H9 (cell line): ENCODE measurements at regions not wholly inside any gene's neighbourhood (a gene's known extent, or its start where the extent isn't known, plus 50 kb on each side); places are given as distances from the start of the nearest gene placed in this dataset.

ENCODE experiments used
- DNase-seq: peaks from one replicate; pipeline ENCODE4 v3.0.0-alpha.2; 2017
- H2AFZ ChIP-seq: one replicate; pipeline ENCODE4 v1.6.1; 2013; ENCODE audit warnings: mild to moderate bottlenecking, low read length, control low read depth, moderate library complexity
- H2AK5ac ChIP-seq: 2 replicates; pipeline ENCODE4 v1.6.1; 2013; ENCODE audit warnings: low read length, control low read depth, mixed read lengths; ENCODE audit not compliant: insufficient read length
- H2BK120ac ChIP-seq: one replicate; pipeline ENCODE4 v1.6.1; 2013; ENCODE audit warnings: low read depth, mild to moderate bottlenecking, low read length, control low read depth, inconsistent platforms; ENCODE audit not compliant: poor library complexity, severe bottlenecking
- H2BK12ac ChIP-seq: 2 replicates; pipeline ENCODE4 v1.6.1; 2013; ENCODE audit warnings: low read length, control low read depth, mixed read lengths, low read depth; ENCODE audit not compliant: insufficient read length
- H2BK15ac ChIP-seq: 2 replicates; pipeline ENCODE4 v1.6.1; 2013; ENCODE audit warnings: low read depth, low read length, control low read depth
- H2BK20ac ChIP-seq: one replicate; pipeline ENCODE4 v1.6.1; 2013; ENCODE audit warnings: low read depth, mild to moderate bottlenecking, low read length, control low read depth, inconsistent platforms; ENCODE audit not compliant: poor library complexity, severe bottlenecking
- H2BK5ac ChIP-seq: 2 replicates; pipeline ENCODE4 v1.6.1; 2013; ENCODE audit warnings: low read length, control low read depth, mixed read lengths; ENCODE audit not compliant: insufficient read length
- H3K14ac ChIP-seq: 2 replicates; pipeline ENCODE4 v1.6.1; 2013; ENCODE audit warnings: low read length, control low read depth; ENCODE audit not compliant: insufficient read depth
- H3K18ac ChIP-seq: 2 replicates; pipeline ENCODE4 v1.6.1; 2013; ENCODE audit warnings: low read depth, mild to moderate bottlenecking, mixed read lengths, low read length, control low read depth; ENCODE audit not compliant: insufficient read length
- H3K23ac ChIP-seq: 2 replicates; pipeline ENCODE4 v1.6.1; 2013; ENCODE audit warnings: low read length, control low read depth, mixed read lengths, low read depth; ENCODE audit not compliant: insufficient read length
- H3K23me2 ChIP-seq: 2 replicates; pipeline ENCODE4 v1.6.1; 2013; ENCODE audit warnings: low read depth, mild to moderate bottlenecking, mixed read lengths, low read length, control low read depth; ENCODE audit not compliant: insufficient read length, poor library complexity, severe bottlenecking
- H3K27ac ChIP-seq: 2 replicates; pipeline ENCODE4 v1.5.1; 2013; ENCODE audit warnings: low read length, control low read depth, mixed read lengths, low read depth; ENCODE audit not compliant: insufficient read length
- H3K27me3 ChIP-seq: 2 replicates; pipeline ENCODE4 v1.6.1; 2013; ENCODE audit warnings: low read length, control low read depth, inconsistent platforms; ENCODE audit not compliant: insufficient read depth
- H3K4ac ChIP-seq: 2 replicates; pipeline ENCODE4 v1.6.1; 2013; ENCODE audit warnings: low read depth, mild to moderate bottlenecking, control low read depth, inconsistent platforms, low read length, moderate library complexity
- H3K4me1 ChIP-seq: 2 replicates; pipeline ENCODE4 v1.6.1; 2013; ENCODE audit warnings: low read length, control low read depth, inconsistent platforms; ENCODE audit not compliant: insufficient read depth
- H3K4me2 ChIP-seq: 2 replicates; pipeline ENCODE4 v1.6.1; 2013; ENCODE audit warnings: low read length, control low read depth, mixed read lengths; ENCODE audit not compliant: insufficient read length, insufficient read depth
- H3K56ac ChIP-seq: 2 replicates; pipeline ENCODE4 v1.6.1; 2013; ENCODE audit warnings: low read depth, mild to moderate bottlenecking, mixed read lengths, low read length, control low read depth; ENCODE audit not compliant: insufficient read length
- H3K79me1 ChIP-seq: 2 replicates; pipeline ENCODE4 v1.6.1; 2013; ENCODE audit warnings: low read depth, mild to moderate bottlenecking, moderate library complexity, low read length, control low read depth, inconsistent platforms; ENCODE audit not compliant: insufficient read depth, poor library complexity, severe bottlenecking
- H3K79me2 ChIP-seq: 2 replicates; pipeline ENCODE4 v1.6.1; 2013; ENCODE audit warnings: low read length, control low read depth, inconsistent platforms; ENCODE audit not compliant: insufficient read depth
- H3K9ac ChIP-seq: 2 replicates; pipeline ENCODE4 v1.6.1; 2013; ENCODE audit warnings: low read length, control low read depth, mixed read lengths; ENCODE audit not compliant: insufficient read length; ENCODE audit errors: extremely low read depth
- H3K9me3 ChIP-seq: one replicate; pipeline ENCODE4 v1.6.1; 2013; ENCODE audit warnings: low read depth, low read length, inconsistent platforms; ENCODE audit not compliant: control insufficient read depth
- H3T11ph ChIP-seq: one replicate; pipeline ENCODE4 v1.6.1; 2013; ENCODE audit warnings: mild to moderate bottlenecking, low read length, control low read depth, inconsistent platforms
- H4K20me1 ChIP-seq: one replicate; pipeline ENCODE4 v1.6.1; 2013; ENCODE audit not compliant: control insufficient read depth, insufficient read length, insufficient read depth
- H4K5ac ChIP-seq: 2 replicates; pipeline ENCODE4 v1.6.1; 2013; ENCODE audit warnings: low read depth, mild to moderate bottlenecking, mixed read lengths, low read length, control low read depth; ENCODE audit not compliant: insufficient read length
- H4K8ac ChIP-seq: replicated peaks from 2 replicates; pipeline ENCODE4 v1.6.1; 2013; ENCODE audit warnings: low read length, control low read depth, mixed read lengths, low read depth; ENCODE audit not compliant: insufficient read length
- H4K91ac ChIP-seq: 2 replicates; pipeline ENCODE4 v1.6.1; 2013; ENCODE audit warnings: low read depth, mild to moderate bottlenecking, moderate library complexity, mixed read lengths, low read length, control low read depth; ENCODE audit not compliant: insufficient read length
- H3K27ac Mint-ChIP-seq, 3 experiments: 2 replicates in 2 of 3; 3 replicates in 1 of 3; pipeline ENCODE4 v1.8.0; 2020 to 2021; ENCODE audit warnings: mixed read lengths in 3 of 3, mild to moderate bottlenecking in 1 of 3, moderate library complexity in 1 of 3
- H3K27me3 Mint-ChIP-seq: 2 replicates; pipeline ENCODE4 v1.8.0; 2021; ENCODE audit warnings: low read depth, mild to moderate bottlenecking, moderate library complexity, mixed read lengths
- H3K36me3 Mint-ChIP-seq, 3 experiments: 2 replicates in 2 of 3; 3 replicates in 1 of 3; pipeline ENCODE4 v1.8.0; 2020 to 2021; ENCODE audit warnings: low read depth in 3 of 3, mixed read lengths in 3 of 3; ENCODE audit not compliant: insufficient read depth in 1 of 3
- H3K4me1 Mint-ChIP-seq, 2 experiments: 2 replicates each; pipeline ENCODE4 v1.8.0; 2020; ENCODE audit warnings: mixed read lengths in 2 of 2
- H3K4me3 Mint-ChIP-seq, 2 experiments: 2 replicates in 1 of 2; 3 replicates in 1 of 2; pipeline ENCODE4 v1.8.0; 2020 to 2021; ENCODE audit warnings: mild to moderate bottlenecking in 2 of 2, mixed read lengths in 2 of 2, moderate library complexity in 1 of 2
- H3K9me3 Mint-ChIP-seq, 2 experiments: 2 replicates in 1 of 2; 3 replicates in 1 of 2; pipeline ENCODE4 v1.8.0; 2020; ENCODE audit warnings: mild to moderate bottlenecking in 2 of 2, mixed read lengths in 2 of 2, moderate library complexity in 1 of 2
- WGBS: extraction: QIAGEN DNeasy Blood & Tissue Kit; methylation state at CpG from one replicate; pipeline ENCODE4 v1.1.7; 2013; ENCODE audit warnings: missing lambda C conversion rate, low lambda C conversion rate, mixed read lengths; ENCODE audit not compliant: insufficient read length; ENCODE audit errors: extremely low coverage; 5-methylcytosine and 5-hydroxymethylcytosine counted together
- TF ChIP-seq, protein P1 (sequence below): fragments of 200-600 bp; sonication (generic); conservative IDR thresholded peaks from 3 replicates; pipeline ENCODE4 v1.8.0; 2021; ENCODE audit warnings: antibody characterized with exemption, mild to moderate bottlenecking

DNA sequence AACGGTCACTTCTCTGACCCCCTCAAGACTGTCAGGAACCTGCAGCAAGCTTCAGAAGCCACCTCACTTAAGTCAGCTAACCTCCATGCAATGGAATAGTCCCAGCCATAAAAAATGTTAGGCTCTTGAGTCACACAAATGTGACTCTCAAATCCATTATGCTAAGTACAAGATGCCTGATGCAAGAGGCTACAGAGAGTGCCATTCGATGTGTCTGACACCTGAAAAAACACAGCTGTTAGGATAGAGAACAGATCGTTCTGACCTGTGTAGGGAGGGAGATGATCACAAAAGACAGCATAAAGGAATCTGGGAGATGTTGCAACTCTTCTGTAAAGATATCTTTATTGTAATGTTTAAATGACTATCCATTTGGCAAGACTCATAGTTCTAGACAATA lies 712.4 kb downstream of the TBC1D22A start:
- Histone ChIP-seq H3K18ac (no peak overlapping the region), H3K56ac (no peak overlapping the region), H3K4me1 (no peaks in the 10 kb centered on the region), H3K4me2 (no peak overlapping the region), H4K20me1 (no peaks in the 10 kb centered on the region), H3T11ph (no peak overlapping the region), H3K27me3 (no peaks in the 10 kb centered on the region), H2AFZ (no peak overlapping the region), H2BK12ac (no peak overlapping the region), H2BK5ac (no peak overlapping the region), H3K27ac (no peak overlapping the region), H4K8ac (no peak overlapping the region), H3K23me2 (no peaks in the 10 kb centered on the region), H2BK120ac (no peak overlapping the region), H3K9me3 (peaks cover 74% of the 10 kb centered on the region), H2BK20ac (no peak overlapping the region), H3K79me2 (no peaks in the 10 kb centered on the region), H3K14ac (no peak overlapping the region), H2AK5ac (no peak overlapping the region), H3K4ac (no peak overlapping the region), H3K23ac (no peak overlapping the region), H4K5ac (no peak overlapping the region), H4K91ac (no peak overlapping the region), H3K79me1 (no peaks in the 10 kb centered on the region), H3K9ac (no peak overlapping the region), H2BK15ac (no peak overlapping the region)
- Mint-ChIP-seq H3K27ac (no peak overlapping the region), H3K36me3 (peaks cover 0 to 38% (median 5%) of the 10 kb centered on the region in 3 experiments; a peak in 5 of 7 replicates), H3K4me1 (no peaks in the 10 kb centered on the region), H3K9me3 (peaks cover 76 to 94% of the 10 kb centered on the region in 2 experiments), H3K4me3 (no peak overlapping the region), H3K27me3 (peaks cover 4% of the 10 kb centered on the region)
- no CpG with 5 or more reads among the region's 3 CpGs for WGBS
- TF ChIP-seq, protein P1, sequence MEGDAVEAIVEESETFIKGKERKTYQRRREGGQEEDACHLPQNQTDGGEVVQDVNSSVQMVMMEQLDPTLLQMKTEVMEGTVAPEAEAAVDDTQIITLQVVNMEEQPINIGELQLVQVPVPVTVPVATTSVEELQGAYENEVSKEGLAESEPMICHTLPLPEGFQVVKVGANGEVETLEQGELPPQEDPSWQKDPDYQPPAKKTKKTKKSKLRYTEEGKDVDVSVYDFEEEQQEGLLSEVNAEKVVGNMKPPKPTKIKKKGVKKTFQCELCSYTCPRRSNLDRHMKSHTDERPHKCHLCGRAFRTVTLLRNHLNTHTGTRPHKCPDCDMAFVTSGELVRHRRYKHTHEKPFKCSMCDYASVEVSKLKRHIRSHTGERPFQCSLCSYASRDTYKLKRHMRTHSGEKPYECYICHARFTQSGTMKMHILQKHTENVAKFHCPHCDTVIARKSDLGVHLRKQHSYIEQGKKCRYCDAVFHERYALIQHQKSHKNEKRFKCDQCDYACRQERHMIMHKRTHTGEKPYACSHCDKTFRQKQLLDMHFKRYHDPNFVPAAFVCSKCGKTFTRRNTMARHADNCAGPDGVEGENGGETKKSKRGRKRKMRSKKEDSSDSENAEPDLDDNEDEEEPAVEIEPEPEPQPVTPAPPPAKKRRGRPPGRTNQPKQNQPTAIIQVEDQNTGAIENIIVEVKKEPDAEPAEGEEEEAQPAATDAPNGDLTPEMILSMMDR, result no peak
- DNase-seq, result no peak
